ENCODE measurements at regions not wholly inside any gene's neighbourhood (a gene's known extent, or its start where the extent isn't known, plus 50 kb on each side); places are given as distances from the start of the nearest gene placed in this dataset.
"Not testable (repeated sequence)": the region's sequence is repeated elsewhere in the genome, so short reads cannot be mapped to it uniquely, and the experiment has no call there.

DNA sequence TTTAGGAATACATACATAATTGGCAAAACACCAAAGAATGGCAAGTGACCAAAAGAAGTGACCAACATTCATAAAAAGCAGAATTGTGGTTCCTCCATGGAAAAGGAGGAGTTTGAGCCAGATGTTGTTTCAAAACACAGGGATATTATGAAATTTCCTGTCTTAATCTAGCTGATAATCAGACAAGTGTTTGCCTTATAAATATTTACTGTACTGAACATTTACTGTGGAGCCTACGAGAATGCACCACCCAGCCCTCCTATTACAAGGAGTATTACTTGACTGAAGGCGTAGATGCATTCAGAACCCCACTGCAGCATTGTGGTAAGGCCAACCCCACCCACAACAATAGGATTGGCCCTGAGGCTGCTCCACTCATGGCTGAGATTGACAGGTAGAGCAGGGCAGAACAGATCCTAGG is 118.9 kb downstream of the AKR1D1 start:
- peaks cover 1% of the 10 kb centered on the region for H3K4me1 Mint-ChIP-seq (ENCODE audit: low read depth, unreplicated experiment)
- no peaks in the 10 kb centered on the region for H3K9me3 Mint-ChIP-seq (ENCODE audit: unreplicated experiment)
- no peak for DNase-seq
- no peak overlapping the region for H3K4me3 Mint-ChIP-seq (ENCODE audit: unreplicated experiment)
- TF ChIP-seq CTCF (IDR thresholded peaks at IDR 0.05; ENCODE audit: partially characterized antibody, unreplicated experiment) = no peak
- no peaks in the 10 kb centered on the region for H3K36me3 Mint-ChIP-seq (ENCODE audit: unreplicated experiment)
- H3K27ac Mint-ChIP-seq (ENCODE audit: unreplicated experiment) = no peak overlapping the region
- H3K27me3 Mint-ChIP-seq (ENCODE audit: unreplicated experiment) = no peaks in the 10 kb centered on the region

GRCh38 chr7:138196503-138196946 is 120.3 kb downstream of the AKR1D1 start:
- H3K9me3 Mint-ChIP-seq (ENCODE audit: unreplicated experiment); DNase-seq; H3K4me3 Mint-ChIP-seq (ENCODE audit: unreplicated experiment); H3K4me1 Mint-ChIP-seq (ENCODE audit: low read depth, unreplicated experiment); H3K27ac Mint-ChIP-seq (ENCODE audit: unreplicated experiment); H3K27me3 Mint-ChIP-seq (ENCODE audit: unreplicated experiment); H3K36me3 Mint-ChIP-seq (ENCODE audit: unreplicated experiment): not testable (repeated sequence)

- Mint-ChIP-seq H3K4me3 (ENCODE audit: unreplicated experiment) (no peak overlapping the region), H3K4me1 (ENCODE audit: low read depth, unreplicated experiment) (no peaks in the 10 kb centered on the region), H3K27me3 (ENCODE audit: unreplicated experiment) (no peaks in the 10 kb centered on the region), H3K27ac (ENCODE audit: unreplicated experiment) (no peak overlapping the region), H3K9me3 (ENCODE audit: unreplicated experiment) (no peaks in the 10 kb centered on the region), H3K36me3 (ENCODE audit: unreplicated experiment) (no peaks in the 10 kb centered on the region)
- no peak for TF ChIP-seq CTCF (IDR thresholded peaks at IDR 0.05; ENCODE audit: partially characterized antibody, unreplicated experiment)
- no peak for DNase-seq
Measured at GRCh38 chr7:138196971-138197896, 121.0 kb downstream of the AKR1D1 start.

GRCh38 chr7:138204285-138204981 is 128.2 kb downstream of the AKR1D1 start:
- TF ChIP-seq CTCF (IDR thresholded peaks at IDR 0.05; ENCODE audit: partially characterized antibody, unreplicated experiment) = no peak
- no peak overlapping the region for H3K4me3 Mint-ChIP-seq (ENCODE audit: unreplicated experiment)
- H3K27me3 Mint-ChIP-seq (ENCODE audit: unreplicated experiment) = no peaks in the 10 kb centered on the region
- DNase-seq = no peak
- H3K9me3 Mint-ChIP-seq (ENCODE audit: unreplicated experiment) = no peaks in the 10 kb centered on the region
- H3K27ac Mint-ChIP-seq (ENCODE audit: unreplicated experiment) = peak overlapping the region; percentile 1
- H3K4me1 Mint-ChIP-seq (ENCODE audit: low read depth, unreplicated experiment) = peaks cover 7% of the 10 kb centered on the region
- no peaks in the 10 kb centered on the region for H3K36me3 Mint-ChIP-seq (ENCODE audit: unreplicated experiment)

DNA sequence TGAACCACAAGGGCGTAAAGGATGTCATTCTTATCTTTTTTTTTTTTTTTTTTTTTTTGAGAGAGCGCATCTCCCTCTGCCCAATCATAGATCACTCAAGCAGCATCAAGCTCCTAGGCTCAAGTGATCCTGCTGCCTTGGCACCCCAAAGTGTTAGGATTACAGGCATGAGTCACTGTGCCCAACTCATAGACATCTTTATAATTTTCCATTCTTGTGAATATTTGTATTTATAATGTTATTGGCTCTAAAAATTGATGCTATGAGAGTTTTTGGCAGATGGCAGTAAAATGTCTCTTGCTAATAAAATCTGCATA is 128.7 kb downstream of the AKR1D1 start:
- Mint-ChIP-seq H3K4me3 (ENCODE audit: unreplicated experiment) (no peak overlapping the region), H3K27ac (ENCODE audit: unreplicated experiment) (peak overlapping the region; percentile 1), H3K9me3 (ENCODE audit: unreplicated experiment) (no peaks in the 10 kb centered on the region), H3K36me3 (ENCODE audit: unreplicated experiment) (no peaks in the 10 kb centered on the region), H3K27me3 (ENCODE audit: unreplicated experiment) (no peaks in the 10 kb centered on the region), H3K4me1 (ENCODE audit: low read depth, unreplicated experiment) (peaks cover 7% of the 10 kb centered on the region)
- no peak for TF ChIP-seq CTCF (IDR thresholded peaks at IDR 0.05; ENCODE audit: partially characterized antibody, unreplicated experiment)
- DNase-seq = no peak
